Liver (tissue), 3 donors: ENCODE measurements at regions not wholly inside any gene's neighbourhood (a gene's known extent, or its start where the extent isn't known, plus 50 kb on each side); places are given as distances from the start of the nearest gene placed in this dataset.

Experiments used
- EGR1 ChIP-seq, 2 donors: IDR thresholded peaks; 2 replicates each; pipeline ENCODE4 v1.6.1; 2016 to 2018; ENCODE audit warnings: antibody characterized with exemption in 2 of 2, low read depth in 2 of 2
- RXRA ChIP-seq, 2 donors: IDR thresholded peaks; 2 replicates each; pipeline ENCODE4 v1.6.1; 2017 to 2018; ENCODE audit warnings: antibody characterized with exemption in 2 of 2, mild to moderate bottlenecking in 1 of 2
- TAF1 ChIP-seq: conservative IDR thresholded peaks from 2 replicates; pipeline ENCODE4 v1.6.1; 2016; ENCODE audit warnings: antibody characterized with exemption, mild to moderate bottlenecking
- TF ChIP-seq, protein P1 (sequence below): fragments of 150-350 bp; IDR thresholded peaks from 2 replicates; pipeline ENCODE4 v1.5.1; 2017; ENCODE audit warnings: improper control_type of control experiment, low read depth, low read length; ENCODE audit not compliant: missing input control
- TF ChIP-seq, protein P2 (sequence below): IDR thresholded peaks from 2 replicates; pipeline ENCODE4 v1.6.1; 2016; ENCODE audit warnings: antibody characterized with exemption, mild to moderate bottlenecking
- TF ChIP-seq, protein P3 (sequence below): IDR thresholded peaks from 2 replicates; pipeline ENCODE4 v1.6.1; 2016; ENCODE audit warnings: antibody characterized with exemption
- donor health status: healthy.
- donor health status: healthy.

DNA sequence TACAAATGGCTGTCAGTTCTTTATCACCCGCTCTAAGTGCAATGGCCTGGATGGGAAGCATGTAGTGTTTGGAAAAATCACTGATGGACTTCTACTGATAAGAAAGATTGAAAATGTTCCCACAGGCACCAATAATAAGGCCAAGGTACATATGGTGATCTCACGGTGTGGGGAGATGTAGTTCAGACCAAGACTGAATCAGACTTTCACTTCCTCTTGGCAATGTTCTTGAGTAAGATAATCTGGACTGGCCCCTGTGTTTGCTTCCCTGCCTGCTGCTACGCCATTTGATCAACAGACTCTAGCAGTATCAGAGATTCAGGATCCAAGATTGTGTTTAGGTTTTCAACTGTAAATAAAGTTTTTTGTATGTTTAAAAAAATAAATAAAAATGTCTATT lies 682.2 kb upstream of the AMOT start:
- TF ChIP-seq, protein P1, sequence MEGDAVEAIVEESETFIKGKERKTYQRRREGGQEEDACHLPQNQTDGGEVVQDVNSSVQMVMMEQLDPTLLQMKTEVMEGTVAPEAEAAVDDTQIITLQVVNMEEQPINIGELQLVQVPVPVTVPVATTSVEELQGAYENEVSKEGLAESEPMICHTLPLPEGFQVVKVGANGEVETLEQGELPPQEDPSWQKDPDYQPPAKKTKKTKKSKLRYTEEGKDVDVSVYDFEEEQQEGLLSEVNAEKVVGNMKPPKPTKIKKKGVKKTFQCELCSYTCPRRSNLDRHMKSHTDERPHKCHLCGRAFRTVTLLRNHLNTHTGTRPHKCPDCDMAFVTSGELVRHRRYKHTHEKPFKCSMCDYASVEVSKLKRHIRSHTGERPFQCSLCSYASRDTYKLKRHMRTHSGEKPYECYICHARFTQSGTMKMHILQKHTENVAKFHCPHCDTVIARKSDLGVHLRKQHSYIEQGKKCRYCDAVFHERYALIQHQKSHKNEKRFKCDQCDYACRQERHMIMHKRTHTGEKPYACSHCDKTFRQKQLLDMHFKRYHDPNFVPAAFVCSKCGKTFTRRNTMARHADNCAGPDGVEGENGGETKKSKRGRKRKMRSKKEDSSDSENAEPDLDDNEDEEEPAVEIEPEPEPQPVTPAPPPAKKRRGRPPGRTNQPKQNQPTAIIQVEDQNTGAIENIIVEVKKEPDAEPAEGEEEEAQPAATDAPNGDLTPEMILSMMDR: no peak
- TF ChIP-seq TAF1 (no peak), EGR1 (IDR thresholded peaks at IDR 0.05; ENCODE audit: low read depth in 2 of 2) (no peak), RXRA (IDR thresholded peaks at IDR 0.05) (no peak)
- TF ChIP-seq, protein P2, sequence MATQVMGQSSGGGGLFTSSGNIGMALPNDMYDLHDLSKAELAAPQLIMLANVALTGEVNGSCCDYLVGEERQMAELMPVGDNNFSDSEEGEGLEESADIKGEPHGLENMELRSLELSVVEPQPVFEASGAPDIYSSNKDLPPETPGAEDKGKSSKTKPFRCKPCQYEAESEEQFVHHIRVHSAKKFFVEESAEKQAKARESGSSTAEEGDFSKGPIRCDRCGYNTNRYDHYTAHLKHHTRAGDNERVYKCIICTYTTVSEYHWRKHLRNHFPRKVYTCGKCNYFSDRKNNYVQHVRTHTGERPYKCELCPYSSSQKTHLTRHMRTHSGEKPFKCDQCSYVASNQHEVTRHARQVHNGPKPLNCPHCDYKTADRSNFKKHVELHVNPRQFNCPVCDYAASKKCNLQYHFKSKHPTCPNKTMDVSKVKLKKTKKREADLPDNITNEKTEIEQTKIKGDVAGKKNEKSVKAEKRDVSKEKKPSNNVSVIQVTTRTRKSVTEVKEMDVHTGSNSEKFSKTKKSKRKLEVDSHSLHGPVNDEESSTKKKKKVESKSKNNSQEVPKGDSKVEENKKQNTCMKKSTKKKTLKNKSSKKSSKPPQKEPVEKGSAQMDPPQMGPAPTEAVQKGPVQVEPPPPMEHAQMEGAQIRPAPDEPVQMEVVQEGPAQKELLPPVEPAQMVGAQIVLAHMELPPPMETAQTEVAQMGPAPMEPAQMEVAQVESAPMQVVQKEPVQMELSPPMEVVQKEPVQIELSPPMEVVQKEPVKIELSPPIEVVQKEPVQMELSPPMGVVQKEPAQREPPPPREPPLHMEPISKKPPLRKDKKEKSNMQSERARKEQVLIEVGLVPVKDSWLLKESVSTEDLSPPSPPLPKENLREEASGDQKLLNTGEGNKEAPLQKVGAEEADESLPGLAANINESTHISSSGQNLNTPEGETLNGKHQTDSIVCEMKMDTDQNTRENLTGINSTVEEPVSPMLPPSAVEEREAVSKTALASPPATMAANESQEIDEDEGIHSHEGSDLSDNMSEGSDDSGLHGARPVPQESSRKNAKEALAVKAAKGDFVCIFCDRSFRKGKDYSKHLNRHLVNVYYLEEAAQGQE: no peak
- TF ChIP-seq, protein P3, sequence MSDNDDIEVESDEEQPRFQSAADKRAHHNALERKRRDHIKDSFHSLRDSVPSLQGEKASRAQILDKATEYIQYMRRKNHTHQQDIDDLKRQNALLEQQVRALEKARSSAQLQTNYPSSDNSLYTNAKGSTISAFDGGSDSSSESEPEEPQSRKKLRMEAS: no peak
